NOMO-1 treated with DMSO at 0.1 percent for 48 hours (cell line): ENCODE measurements at regions not wholly inside any gene's neighbourhood (a gene's known extent, or its start where the extent isn't known, plus 50 kb on each side); places are given as distances from the start of the nearest gene placed in this dataset.

ENCODE experiments used
- DNase-seq: peaks from one replicate; lab custom pipeline; 2025; ENCODE audit not compliant: unreplicated experiment; lab: John Stamatoyannopoulos, UW

DNA sequence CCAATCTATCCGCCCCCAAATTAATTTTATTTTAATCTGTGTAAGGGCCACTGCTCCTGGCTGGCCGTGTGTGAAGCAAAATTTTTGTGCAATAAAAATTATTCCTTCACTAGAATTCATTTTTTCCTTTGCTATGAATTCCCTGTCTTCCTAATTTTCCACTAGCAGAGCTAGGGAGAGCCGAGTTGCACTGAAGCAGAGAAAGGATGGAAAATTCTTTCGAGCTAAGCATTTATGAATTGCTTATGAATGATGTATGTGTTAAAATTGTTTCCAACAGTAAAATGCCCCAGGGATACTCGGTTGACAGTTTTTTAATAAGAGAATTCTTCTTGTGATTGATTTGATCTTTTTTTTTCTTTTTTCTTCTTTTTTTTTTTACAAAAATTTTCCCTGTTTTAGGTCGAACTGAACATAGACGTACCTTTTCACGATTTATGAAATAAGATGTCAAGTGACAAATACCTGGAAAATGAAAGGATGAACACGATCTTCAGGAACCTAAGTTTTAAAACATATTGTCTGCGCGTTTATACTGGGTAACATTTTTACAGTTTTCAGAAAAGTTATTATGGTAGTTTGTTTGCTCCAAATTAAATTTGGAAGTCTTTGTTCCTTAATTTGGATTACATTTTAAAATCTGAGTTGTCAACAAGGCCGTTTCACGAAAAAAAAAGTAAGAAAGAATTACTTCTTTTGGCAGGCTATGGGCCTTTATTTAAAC, 288.8 kb upstream of the NFE2L3 start:
- DNase-seq = no peak

DNA sequence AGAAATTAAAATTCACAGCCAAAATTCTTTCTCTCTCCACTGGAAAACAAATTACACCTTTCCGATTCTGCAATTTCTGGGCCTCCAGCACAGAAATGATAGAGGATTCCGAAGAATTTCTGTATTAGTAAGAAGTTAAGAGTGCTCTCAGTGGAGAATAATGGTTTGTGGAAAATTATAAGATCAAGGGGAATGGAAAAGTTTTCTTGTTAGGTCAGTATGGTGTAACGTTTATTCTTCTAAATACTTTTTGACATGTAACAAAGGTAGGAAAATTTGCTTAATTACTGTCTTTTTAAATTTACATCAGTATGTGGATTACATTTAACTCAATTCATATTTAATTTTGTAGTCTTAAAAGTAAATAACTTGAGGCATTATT, 288.3 kb upstream of the NFE2L3 start:
- DNase-seq = no peak

DNA sequence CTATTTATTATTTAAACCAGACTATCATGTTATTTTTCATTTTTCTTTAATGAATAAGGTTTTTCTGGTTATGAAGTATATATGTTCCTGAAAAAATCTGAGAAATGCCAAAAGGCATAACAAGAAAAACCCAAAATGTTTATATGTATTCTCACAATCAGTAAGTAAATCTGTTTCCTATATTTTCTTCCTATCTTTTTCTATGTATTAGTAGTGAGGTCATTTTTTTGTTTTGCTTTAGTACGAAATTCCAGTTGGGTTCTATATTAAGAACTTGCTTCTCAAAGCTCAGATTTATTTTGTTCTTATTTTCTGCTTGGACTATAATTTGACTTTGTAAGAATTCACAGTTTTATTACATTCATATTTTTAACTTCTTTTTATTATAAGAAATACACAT, 287.5 kb upstream of the NFE2L3 start:
- no peak for DNase-seq

DNA sequence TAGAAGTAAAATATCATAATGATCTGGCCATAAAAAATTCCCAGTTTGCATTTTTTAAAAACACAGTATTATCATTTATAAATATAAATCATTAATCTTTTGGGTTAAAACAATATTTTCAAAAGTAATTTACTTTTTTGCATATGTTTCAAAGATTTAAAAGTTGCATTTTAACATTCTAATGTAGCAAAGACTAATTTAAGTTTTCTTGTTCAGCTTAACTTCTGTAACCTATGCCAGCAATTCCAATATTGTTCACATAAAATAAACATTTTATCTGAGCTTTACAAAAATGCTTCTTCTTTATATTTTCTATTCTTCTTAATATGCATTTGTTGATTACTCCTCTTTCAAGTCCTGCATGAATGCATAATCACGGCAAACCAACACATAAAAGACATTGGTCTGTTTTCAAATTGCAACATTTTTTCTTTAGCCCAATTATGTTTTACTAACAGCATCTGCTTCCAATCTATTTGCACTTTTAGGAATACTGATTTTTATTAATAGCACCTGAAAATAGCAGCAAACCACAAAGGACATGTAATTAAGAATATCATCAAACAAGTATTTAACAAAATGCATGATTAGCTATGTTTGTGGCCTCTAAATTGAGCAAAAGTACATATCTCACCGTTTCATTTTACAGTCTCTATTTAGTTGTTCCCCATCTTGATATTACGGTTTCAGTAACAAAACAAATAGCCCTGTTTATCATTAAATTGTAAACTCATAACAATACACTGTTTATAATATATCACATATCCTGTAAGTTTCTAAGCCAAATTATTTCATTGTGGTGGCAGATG, 286.9 kb upstream of the NFE2L3 start:
- DNase-seq = no peak

DNA sequence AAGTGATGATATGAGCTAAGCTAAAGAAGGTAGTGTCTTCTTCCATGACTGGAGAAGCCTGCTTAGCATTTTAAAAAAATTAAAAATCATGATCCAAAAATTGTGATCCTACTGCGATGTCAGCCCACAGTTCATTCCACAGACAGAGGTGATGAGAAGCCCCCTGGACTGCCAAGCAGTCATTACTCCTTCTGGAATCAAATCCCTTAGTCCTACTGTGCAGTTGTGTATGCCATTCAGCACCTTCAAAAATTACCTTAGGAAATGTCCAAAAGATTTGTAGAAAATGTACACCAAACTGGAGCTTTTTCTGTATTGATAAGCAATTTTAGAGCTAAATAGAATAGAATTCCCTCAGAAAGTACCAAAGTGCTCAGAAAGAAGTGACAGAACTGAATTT, 283.5 kb upstream of the NFE2L3 start:
- no peak for DNase-seq

DNA sequence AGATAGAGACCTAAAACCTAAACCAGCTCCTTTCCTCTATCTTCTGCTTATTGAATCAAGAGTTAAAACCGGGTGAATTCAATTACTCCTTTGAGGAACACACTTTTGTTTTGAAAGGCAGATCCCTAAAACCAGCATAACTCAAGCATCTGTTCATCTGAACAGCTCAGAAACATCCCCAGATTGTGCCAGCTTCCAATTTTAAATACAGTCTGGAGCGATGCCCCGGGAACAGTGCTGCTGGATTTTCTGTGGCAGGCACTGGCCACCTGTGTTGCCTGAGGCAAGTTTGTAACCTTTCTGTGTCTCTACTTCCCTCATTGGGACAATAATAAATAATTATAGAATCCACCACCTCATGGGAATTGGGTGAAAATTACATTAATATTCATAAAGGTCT, 281.4 kb upstream of the NFE2L3 start:
- DNase-seq = no peak

DNA sequence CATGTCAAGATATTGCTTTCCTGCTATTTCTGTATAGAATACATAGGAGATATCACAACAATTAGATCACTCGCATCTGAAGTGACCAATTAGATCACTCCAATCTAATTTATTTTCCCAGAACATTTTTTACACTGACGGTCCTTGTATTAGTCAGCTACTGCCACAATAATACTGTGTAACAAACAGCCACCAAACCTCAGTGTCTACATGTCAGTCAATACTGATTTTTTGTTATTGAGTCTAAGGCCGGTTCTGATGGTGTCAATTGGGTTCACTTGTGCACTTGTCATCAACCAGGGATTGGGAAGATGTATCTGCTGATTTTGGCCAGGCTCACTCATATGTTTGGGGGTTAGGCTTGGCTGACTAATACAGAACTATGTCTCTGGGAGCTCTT, 275.9 kb upstream of the NFE2L3 start:
- no peak for DNase-seq

DNA sequence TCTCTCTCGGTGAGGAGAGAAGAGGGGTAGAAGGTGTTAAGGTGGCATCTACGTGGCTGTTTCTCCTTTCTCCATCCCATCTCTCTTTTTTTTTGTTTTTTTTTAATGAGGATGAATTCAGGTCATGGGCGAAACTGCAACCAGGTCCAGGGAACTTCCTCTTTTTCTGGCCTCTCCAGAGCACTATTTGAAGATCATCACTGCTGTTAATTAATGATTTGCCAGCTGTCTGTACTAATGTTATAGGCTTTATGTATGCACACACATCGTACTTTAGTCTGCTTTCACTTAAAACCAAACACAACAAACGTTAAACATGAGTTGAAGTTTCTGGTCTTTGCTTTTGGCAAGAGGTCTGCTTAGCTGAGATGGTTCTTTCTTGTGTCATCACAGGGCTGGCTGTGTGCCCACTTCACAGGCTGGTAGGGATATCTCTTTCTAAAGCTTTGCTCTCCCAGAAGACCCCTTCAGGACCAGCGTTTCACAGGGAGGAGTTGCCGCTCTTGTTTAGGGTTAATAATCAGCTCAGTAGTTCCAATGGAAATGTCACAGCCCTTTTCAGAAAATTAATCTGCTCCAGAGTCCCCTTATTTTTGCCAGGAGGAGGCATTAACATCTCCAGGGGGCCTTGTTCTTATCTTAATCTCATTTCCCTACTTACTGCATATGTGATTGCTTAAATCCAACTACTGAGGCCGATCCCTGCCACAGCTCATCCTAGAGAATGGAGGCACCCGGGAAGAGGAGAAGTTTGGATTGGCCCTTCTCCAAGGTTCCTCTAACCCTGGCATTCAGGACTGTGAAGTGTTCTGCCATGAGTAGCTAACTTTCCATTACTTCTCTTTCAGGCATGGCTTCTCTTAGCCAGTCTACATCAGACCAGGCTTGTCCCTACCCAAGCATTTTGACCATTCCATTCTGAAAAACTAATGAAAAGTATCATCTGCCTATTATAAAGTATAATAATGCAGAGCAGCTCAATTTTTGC, 273.9 kb upstream of the NFE2L3 start:
- DNase-seq = peak; percentile 51

DNA sequence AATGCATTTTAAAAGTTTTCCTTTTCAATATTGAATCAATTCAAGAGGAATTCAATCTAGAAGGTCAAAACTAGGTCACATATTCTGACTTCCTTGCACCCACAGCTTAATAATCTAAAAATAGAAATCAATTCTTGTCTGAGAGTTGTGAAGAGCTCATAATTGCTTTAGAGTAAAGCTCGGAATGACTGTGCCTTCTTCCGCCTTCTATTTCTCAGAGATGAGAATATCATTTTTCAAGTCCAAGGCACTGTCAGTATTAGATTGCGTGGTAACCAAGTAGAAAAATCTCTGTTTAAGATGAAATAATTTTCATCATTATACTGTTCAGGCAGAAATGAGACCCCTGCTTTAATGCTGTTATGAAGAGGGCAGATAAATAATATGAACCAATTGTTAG, 272.2 kb upstream of the NFE2L3 start:
- DNase-seq = no peak

DNA sequence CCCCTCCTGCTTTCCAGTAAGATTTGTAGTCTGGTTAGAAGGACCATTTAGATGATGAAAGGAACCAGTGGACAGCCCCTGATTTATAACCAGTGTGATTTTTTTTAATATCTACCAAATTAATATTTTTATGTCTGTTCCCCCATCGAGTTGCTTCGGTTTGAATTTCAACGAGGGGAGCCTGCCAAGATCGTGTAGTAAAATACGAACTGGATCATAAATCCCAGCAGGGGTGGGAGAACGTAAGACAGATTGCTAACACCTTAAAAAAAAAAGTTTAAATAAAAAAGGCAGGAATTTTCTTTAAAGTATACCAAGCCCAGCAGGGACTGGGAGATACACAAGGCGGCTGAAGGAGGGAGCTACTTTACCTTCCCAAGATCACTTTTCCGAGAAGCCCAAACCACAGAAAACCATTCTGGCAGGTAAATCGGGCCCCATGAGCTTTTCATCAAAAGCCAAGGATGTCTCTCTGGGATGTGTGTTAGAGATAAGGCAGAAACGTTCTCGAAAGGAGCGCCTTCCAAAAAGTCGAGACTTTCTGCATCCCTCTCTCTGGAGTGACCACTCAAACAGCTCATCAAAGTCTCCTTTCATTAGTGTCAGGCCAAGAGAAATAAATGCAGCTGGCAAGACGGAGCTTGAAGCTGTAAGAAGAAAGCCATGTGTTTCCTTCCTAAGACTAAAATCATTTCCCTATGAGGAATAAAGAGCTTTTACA, 270.5 kb upstream of the NFE2L3 start:
- no peak for DNase-seq

DNA sequence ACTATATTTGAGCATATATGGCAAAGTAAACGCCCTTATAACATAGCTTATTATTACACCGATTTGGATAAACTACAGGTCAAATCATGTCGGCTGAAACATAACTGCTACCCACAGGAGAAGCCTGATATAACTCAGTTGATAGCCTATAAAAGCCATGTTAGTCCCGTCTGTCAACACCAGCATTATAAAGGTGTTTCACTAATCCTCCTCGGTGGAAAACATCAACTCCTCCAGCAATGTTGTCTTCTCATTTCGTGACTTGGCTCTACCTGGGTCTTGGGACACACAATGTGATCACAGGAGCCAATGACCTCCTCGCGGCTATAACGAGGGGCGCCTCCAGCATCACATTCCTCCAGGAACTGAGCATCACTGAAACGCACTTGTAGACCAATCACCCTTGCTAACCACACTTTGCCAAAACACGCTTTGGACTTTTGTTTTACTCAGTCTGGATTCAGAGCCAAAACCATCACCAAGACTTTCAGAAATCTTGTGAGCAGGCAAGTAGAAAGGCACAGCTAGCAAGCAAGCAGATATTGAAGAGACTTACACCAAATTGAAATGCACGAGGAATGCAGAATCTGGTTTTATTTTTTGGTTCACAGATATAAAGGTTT, 269.7 kb upstream of the NFE2L3 start:
- no peak for DNase-seq

DNA sequence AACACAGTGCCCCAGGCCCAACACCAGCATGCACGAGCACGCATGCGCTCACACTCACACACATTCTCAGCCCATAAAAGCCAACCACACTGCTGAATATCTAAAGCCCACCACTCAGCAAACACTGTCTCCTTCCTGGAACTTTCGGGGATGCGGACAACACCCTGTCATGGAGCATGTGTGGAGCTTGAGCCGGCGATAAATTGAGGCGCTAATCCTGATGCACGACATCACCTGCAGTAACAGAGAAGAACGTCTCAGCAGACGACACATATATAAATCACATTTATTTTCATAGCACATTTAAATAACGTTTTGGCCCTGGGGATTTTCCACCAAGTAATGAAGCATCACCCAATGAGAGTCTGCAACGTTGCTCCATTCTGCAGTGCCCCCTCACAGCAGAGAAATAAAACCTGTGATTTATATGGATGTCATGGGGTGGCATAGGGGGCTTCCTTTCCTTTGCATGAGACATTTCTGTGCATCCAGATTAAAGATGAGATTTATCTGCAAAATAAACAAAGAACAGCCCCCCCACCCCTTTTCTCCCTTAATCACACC, 267.7 kb upstream of the NFE2L3 start:
- DNase-seq = no peak

DNA sequence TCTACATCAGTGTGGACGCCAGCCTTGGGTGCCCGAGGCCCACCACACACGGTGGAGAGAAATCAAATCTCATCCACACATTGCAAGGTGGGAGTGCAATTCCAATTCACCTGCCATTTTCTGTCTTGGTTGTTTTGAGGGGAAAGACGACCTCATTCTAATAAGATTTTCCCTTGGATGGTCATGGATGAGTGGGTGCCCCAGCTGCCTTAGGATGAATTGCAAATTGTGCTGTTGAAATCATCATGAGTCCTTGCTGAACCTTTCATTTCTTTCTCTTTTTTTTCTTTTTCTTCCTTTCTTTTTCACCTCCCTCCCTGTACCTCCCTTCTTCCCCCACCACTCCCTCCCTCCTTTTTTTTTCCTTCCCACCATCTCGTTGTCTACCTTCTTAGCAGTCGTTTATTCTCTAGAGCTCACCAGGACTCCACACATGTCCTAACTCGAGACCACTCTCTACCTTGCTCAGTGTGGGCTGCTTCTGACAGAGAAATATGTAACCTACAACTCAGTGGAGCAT, 266.9 kb upstream of the NFE2L3 start:
- DNase-seq = no peak

DNA sequence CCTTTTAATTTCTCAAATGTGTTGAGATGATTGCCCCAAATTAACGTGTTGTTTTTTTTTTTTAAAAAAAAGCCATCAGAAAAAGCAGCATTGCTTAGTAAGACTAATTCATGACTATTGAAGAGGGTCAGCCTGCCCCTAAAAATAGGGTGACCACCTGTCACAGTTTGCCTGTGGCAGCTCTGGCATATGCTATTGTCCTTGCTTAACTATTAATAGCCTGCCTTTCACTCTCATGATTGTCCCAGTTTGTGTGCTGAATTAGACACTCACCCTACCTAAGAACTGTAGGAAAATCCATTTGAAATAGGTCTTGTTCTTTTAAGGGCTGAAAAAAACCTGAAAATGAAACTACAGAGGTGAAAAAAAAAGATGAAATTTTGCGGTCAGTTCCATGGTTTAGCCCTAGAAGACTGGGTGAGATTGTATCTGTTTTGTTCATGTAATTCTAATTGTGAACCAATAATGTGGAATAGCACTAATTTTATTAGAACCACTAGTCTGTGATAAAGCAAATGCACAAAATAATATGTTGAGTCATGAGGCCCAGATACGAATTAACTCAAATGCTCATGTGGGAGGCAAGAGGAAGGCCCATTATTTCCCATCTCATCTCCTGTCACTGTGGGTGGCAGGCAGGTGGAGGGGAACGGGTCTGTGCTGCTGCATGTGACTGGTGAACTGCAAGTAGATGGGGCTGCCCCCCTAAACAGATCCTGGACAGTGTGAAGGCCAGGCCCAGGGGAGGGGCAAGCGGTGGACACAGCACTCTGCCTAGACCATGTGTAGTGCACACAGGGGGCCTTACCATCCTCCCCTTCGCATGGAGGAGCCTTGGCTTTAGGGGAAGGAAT, 265.4 kb upstream of the NFE2L3 start:
- DNase-seq = no peak

DNA sequence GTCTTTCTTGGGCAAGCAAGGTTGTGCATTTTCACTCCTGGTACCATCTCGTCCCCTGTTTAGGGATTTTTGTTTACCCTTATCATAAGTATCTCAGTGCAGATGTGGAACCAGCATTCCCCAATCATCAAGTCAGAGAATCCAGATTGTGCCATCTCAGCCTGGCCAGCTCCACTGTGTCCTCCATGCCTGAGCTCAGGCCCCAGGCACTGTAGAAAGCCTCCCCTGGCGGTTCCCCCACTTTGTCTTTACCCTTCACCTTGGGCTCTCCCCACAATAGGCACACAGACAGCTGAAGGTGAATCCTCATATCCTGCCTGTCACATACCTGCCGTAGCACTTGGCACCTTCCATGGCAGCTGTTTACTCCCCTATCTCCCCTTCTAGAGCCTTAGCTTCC, 264.7 kb upstream of the NFE2L3 start:
- DNase-seq = no peak

DNA sequence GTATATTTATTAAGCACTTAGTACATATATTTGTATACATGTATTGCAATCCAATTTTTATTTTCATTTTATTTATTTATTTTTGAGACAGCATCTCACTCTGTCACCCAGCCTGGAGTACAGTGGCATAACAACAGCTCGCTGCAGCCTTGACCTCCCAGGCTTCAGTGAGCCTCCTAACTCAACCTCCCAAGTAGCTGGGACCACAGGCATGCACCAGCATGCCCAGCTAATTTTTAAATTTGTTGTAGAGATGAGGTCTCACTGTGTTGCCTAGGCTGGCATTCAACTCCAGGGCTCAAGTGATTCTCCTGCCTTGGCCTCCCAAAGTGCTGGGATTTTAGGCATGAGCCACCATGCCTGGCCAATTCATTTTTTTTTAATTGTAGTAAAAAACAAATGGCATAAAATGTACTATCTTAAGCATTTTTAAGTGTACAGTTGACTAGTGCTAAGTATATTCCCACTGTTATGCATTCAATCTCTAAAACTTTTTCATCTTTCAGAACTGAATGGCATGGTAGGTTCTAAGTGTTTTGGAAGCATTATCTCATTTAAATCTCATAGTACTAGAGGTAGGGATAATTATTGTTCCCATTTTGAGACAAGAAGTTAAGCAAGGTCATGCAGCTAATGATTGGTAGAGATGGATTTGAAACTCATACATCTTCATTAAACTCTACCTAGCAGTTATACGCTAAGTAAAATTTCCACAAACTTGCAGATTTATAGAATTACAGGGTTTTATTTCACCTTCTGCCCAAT, 264.0 kb upstream of the NFE2L3 start:
- no peak for DNase-seq

DNA sequence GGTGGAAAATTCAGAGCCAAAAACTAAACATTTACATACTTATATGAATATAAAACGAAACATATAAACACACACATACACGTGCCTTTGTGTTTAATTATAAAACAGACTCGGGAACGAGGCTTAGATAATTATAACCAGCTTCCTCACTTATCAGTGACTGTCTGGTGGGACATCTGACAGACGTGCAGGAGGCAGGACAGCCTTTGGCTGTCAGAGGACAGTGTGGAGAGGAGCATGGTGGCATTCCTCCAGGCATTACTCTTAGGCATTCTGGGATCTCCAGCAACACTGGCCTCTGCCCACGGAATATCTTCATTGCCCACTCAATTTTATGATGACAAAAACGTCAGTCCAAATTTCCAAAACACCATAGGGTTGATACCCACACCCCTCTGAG, 262.2 kb upstream of the NFE2L3 start:
- DNase-seq = no peak

DNA sequence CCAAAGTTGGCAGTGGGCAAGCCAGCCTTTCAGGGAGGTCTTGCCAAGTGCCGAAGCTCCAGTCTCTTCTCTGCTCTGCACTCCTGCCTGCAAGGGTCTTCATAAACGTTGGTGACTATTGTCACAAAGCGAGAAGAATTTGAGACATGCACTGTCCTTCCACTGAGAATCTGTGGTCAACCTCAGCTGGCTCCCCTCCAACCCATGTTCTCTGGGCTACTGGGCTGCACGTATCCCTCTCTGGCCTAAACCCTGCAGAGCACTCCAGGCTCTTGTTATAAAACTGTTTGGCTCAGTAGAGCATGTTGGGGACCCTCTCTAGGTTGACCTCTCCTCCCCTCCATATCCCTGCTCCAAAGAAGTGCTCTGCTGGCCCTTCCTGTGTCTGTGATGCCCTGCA, 260.4 kb upstream of the NFE2L3 start:
- DNase-seq = no peak
